Body of pancreas (tissue), 4 donors: ENCODE measurements at regions not wholly inside any gene's neighbourhood (a gene's known extent, or its start where the extent isn't known, plus 50 kb on each side); places are given as distances from the start of the nearest gene placed in this dataset.

ENCODE experiments used
- POLR2A ChIP-seq, 3 donors: fragments of 450-650 bp; IDR thresholded peaks; one replicate each; pipeline ENCODE4 v1.6.1; 2016; ENCODE audit warnings: antibody characterized with exemption in 3 of 3, mild to moderate bottlenecking in 2 of 3
- TF ChIP-seq, protein P1 (sequence below), 7 experiments: fragments of 450-650 bp in 4 of 7; fragments of 200-600 bp in 3 of 7; sonication (generic) in 3 of 7; IDR thresholded peaks; one replicate each; pipeline ENCODE4 v1.5.1; 2016 to 2019; ENCODE audit warnings: antibody characterized with exemption in 7 of 7

DNA sequence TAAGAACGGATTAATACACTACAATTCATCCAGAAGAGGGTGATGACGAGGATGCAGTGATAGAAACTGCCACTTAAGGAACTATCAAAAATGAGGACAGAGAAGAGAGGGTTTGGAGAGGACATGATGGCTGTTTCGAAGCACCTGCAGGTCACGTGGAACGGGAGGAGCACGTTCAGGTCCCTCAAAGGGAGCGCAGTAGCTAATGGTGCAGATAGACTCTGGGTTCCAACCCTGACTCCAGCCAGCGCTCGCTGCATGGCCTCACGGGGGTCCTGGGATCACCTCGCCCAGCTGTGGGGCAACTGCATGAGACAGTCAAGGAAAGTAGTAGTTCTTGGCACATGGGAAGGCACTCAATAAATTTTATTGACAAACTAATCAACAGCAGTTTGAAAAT is 208.6 kb upstream of the RNF32 start:
- TF ChIP-seq, protein P1, sequence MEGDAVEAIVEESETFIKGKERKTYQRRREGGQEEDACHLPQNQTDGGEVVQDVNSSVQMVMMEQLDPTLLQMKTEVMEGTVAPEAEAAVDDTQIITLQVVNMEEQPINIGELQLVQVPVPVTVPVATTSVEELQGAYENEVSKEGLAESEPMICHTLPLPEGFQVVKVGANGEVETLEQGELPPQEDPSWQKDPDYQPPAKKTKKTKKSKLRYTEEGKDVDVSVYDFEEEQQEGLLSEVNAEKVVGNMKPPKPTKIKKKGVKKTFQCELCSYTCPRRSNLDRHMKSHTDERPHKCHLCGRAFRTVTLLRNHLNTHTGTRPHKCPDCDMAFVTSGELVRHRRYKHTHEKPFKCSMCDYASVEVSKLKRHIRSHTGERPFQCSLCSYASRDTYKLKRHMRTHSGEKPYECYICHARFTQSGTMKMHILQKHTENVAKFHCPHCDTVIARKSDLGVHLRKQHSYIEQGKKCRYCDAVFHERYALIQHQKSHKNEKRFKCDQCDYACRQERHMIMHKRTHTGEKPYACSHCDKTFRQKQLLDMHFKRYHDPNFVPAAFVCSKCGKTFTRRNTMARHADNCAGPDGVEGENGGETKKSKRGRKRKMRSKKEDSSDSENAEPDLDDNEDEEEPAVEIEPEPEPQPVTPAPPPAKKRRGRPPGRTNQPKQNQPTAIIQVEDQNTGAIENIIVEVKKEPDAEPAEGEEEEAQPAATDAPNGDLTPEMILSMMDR (IDR thresholded peaks at IDR 0.05), result no peak
- TF ChIP-seq POLR2A (IDR thresholded peaks at IDR 0.05), result no peak
